ENCODE measurements at regions not wholly inside any gene's neighbourhood (a gene's known extent, or its start where the extent isn't known, plus 50 kb on each side); places are given as distances from the start of the nearest gene placed in this dataset.

GRCh38 chr5:84614906-84615305 is 230.2 kb upstream of the EDIL3 start:
- Histone ChIP-seq H2AFZ (ENCODE audit: insufficient read depth, low read length, poor library complexity) (no peak overlapping the region), H3K36me3 (ENCODE audit: control insufficient read depth in 1 of 2, insufficient read depth in 2 of 2, low read length in 2 of 2) (no peaks in the 10 kb centered on the region), H3K4me3 (ENCODE audit: low read depth, low read length) (no peak overlapping the region), H3K23ac (ENCODE audit: low read length) (no peak overlapping the region), H3K79me1 (ENCODE audit: low read length) (no peaks in the 10 kb centered on the region), H3K4ac (ENCODE audit: low read depth, low read length) (no peak overlapping the region), H2BK120ac (ENCODE audit: insufficient read depth, low read length, poor library complexity) (no peak overlapping the region), H3K27me3 (ENCODE audit: insufficient read depth, low read length) (no peaks in the 10 kb centered on the region), H3K18ac (ENCODE audit: low read length) (no peak overlapping the region), H3K9ac (ENCODE audit: low read length) (no peak overlapping the region), H2BK5ac (ENCODE audit: low read depth, low read length, poor library complexity) (no peak overlapping the region), H3K4me1 (ENCODE audit: control insufficient read depth in 1 of 2, insufficient read depth in 2 of 2, low read length in 2 of 2) (no peaks in the 10 kb centered on the region), H3K14ac (ENCODE audit: low read length) (no peak overlapping the region), H2AK5ac (ENCODE audit: low read length) (no peak overlapping the region), H3K79me2 (ENCODE audit: control insufficient read depth, insufficient read depth, low read length, poor library complexity) (no peaks in the 10 kb centered on the region), H3K4me2 (ENCODE audit: low read length) (no peak overlapping the region), H4K12ac (ENCODE audit: low read depth, low read length) (no peak overlapping the region), H3K27ac (ENCODE audit: low read depth, low read length) (no peak overlapping the region), H4K8ac (ENCODE audit: low read depth, low read length) (no peak overlapping the region), H3K9me3 (ENCODE audit: insufficient read depth, low read depth, low read length) (no peaks in the 10 kb centered on the region), H2BK12ac (ENCODE audit: low read length) (no peak overlapping the region), H4K91ac (ENCODE audit: low read depth, low read length) (no peak overlapping the region)
- WGBS (ENCODE audit: extremely low coverage, insufficient coverage, insufficient read length) = no CpG with 5 or more reads among the region's 3 CpGs
- DNase-seq = no peak

- no peak overlapping the region for H3K4ac ChIP-seq (ENCODE audit: low read depth, low read length)
- no peak overlapping the region for H3K23ac ChIP-seq (ENCODE audit: low read length)
- H4K91ac ChIP-seq (ENCODE audit: low read depth, low read length) = no peak overlapping the region
- H3K27me3 ChIP-seq (ENCODE audit: insufficient read depth, low read length) = no peaks in the 10 kb centered on the region
- H2BK12ac ChIP-seq (ENCODE audit: low read length) = no peak overlapping the region
- no peak overlapping the region for H4K12ac ChIP-seq (ENCODE audit: low read depth, low read length)
- H4K8ac ChIP-seq (ENCODE audit: low read depth, low read length) = no peak overlapping the region
- no peak overlapping the region for H3K4me3 ChIP-seq (ENCODE audit: low read depth, low read length)
- no peak overlapping the region for H2AK5ac ChIP-seq (ENCODE audit: low read length)
- no peak overlapping the region for H2AFZ ChIP-seq (ENCODE audit: insufficient read depth, low read length, poor library complexity)
- DNase-seq = no peak
- H3K36me3 ChIP-seq (ENCODE audit: control insufficient read depth in 1 of 2, insufficient read depth in 2 of 2, low read length in 2 of 2) = no peaks in the 10 kb centered on the region
- no peak overlapping the region for H2BK120ac ChIP-seq (ENCODE audit: insufficient read depth, low read length, poor library complexity)
- H3K27ac ChIP-seq (ENCODE audit: low read depth, low read length) = no peak overlapping the region
- no peaks in the 10 kb centered on the region for H3K9me3 ChIP-seq (ENCODE audit: insufficient read depth, low read depth, low read length)
- H3K14ac ChIP-seq (ENCODE audit: low read length) = no peak overlapping the region
- H3K9ac ChIP-seq (ENCODE audit: low read length) = no peak overlapping the region
- no peak overlapping the region for H2BK5ac ChIP-seq (ENCODE audit: low read depth, low read length, poor library complexity)
- H3K4me1 ChIP-seq (ENCODE audit: control insufficient read depth in 1 of 2, insufficient read depth in 2 of 2, low read length in 2 of 2) = no peaks in the 10 kb centered on the region
- H3K79me1 ChIP-seq (ENCODE audit: low read length) = no peaks in the 10 kb centered on the region
- H3K79me2 ChIP-seq (ENCODE audit: control insufficient read depth, insufficient read depth, low read length, poor library complexity) = no peaks in the 10 kb centered on the region
- H3K4me2 ChIP-seq (ENCODE audit: low read length) = no peak overlapping the region
- WGBS (ENCODE audit: extremely low coverage, insufficient coverage, insufficient read length) = no CpG with 5 or more reads among the region's 5 CpGs
- H3K18ac ChIP-seq (ENCODE audit: low read length) = no peak overlapping the region
Observed at GRCh38 chr5:84606784-84607183, 222.1 kb upstream of the EDIL3 start.

GRCh38 chr5:84605241-84605640 is 220.6 kb upstream of the EDIL3 start:
- Histone ChIP-seq H3K79me2 (ENCODE audit: control insufficient read depth, insufficient read depth, low read length, poor library complexity) (no peaks in the 10 kb centered on the region), H3K4me2 (ENCODE audit: low read length) (no peak overlapping the region), H3K4me3 (ENCODE audit: low read depth, low read length) (no peak overlapping the region), H2BK5ac (ENCODE audit: low read depth, low read length, poor library complexity) (no peak overlapping the region), H3K27ac (ENCODE audit: low read depth, low read length) (no peak overlapping the region), H3K9ac (ENCODE audit: low read length) (no peak overlapping the region), H4K8ac (ENCODE audit: low read depth, low read length) (no peak overlapping the region), H3K18ac (ENCODE audit: low read length) (no peak overlapping the region), H4K91ac (ENCODE audit: low read depth, low read length) (no peak overlapping the region), H3K4me1 (ENCODE audit: control insufficient read depth in 1 of 2, insufficient read depth in 2 of 2, low read length in 2 of 2) (no peaks in the 10 kb centered on the region), H3K36me3 (ENCODE audit: control insufficient read depth in 1 of 2, insufficient read depth in 2 of 2, low read length in 2 of 2) (no peaks in the 10 kb centered on the region), H3K4ac (ENCODE audit: low read depth, low read length) (no peak overlapping the region), H2BK120ac (ENCODE audit: insufficient read depth, low read length, poor library complexity) (no peak overlapping the region), H3K23ac (ENCODE audit: low read length) (no peak overlapping the region), H2BK12ac (ENCODE audit: low read length) (no peak overlapping the region), H2AK5ac (ENCODE audit: low read length) (no peak overlapping the region), H3K79me1 (ENCODE audit: low read length) (no peaks in the 10 kb centered on the region), H3K27me3 (ENCODE audit: insufficient read depth, low read length) (no peaks in the 10 kb centered on the region), H2AFZ (ENCODE audit: insufficient read depth, low read length, poor library complexity) (no peak overlapping the region), H3K14ac (ENCODE audit: low read length) (no peak overlapping the region), H3K9me3 (ENCODE audit: insufficient read depth, low read depth, low read length) (no peaks in the 10 kb centered on the region), H4K12ac (ENCODE audit: low read depth, low read length) (no peak overlapping the region)
- DNase-seq = peak in 1 of 2 donors; percentile 2
- no CpG with 5 or more reads among the region's 3 CpGs for WGBS (ENCODE audit: extremely low coverage, insufficient coverage, insufficient read length)

- no peak overlapping the region for H3K14ac ChIP-seq (ENCODE audit: low read length)
- no peak overlapping the region for H4K8ac ChIP-seq (ENCODE audit: low read depth, low read length)
- H3K36me3 ChIP-seq (ENCODE audit: control insufficient read depth in 1 of 2, insufficient read depth in 2 of 2, low read length in 2 of 2) = no peaks in the 10 kb centered on the region
- no peak overlapping the region for H2AK5ac ChIP-seq (ENCODE audit: low read length)
- H3K23ac ChIP-seq (ENCODE audit: low read length) = no peak overlapping the region
- H4K12ac ChIP-seq (ENCODE audit: low read depth, low read length) = no peak overlapping the region
- no peaks in the 10 kb centered on the region for H3K79me2 ChIP-seq (ENCODE audit: control insufficient read depth, insufficient read depth, low read length, poor library complexity)
- H3K4me2 ChIP-seq (ENCODE audit: low read length) = no peak overlapping the region
- H4K91ac ChIP-seq (ENCODE audit: low read depth, low read length) = no peak overlapping the region
- no peak overlapping the region for H3K27ac ChIP-seq (ENCODE audit: low read depth, low read length)
- no peak overlapping the region for H3K9ac ChIP-seq (ENCODE audit: low read length)
- H2BK120ac ChIP-seq (ENCODE audit: insufficient read depth, low read length, poor library complexity) = no peak overlapping the region
- no peaks in the 10 kb centered on the region for H3K27me3 ChIP-seq (ENCODE audit: insufficient read depth, low read length)
- no peak for DNase-seq
- H3K4me1 ChIP-seq (ENCODE audit: control insufficient read depth in 1 of 2, insufficient read depth in 2 of 2, low read length in 2 of 2) = no peaks in the 10 kb centered on the region
- no peak overlapping the region for H3K4me3 ChIP-seq (ENCODE audit: low read depth, low read length)
- no peak overlapping the region for H3K18ac ChIP-seq (ENCODE audit: low read length)
- no CpG with 5 or more reads among the region's 3 CpGs for WGBS (ENCODE audit: extremely low coverage, insufficient coverage, insufficient read length)
- H3K9me3 ChIP-seq (ENCODE audit: insufficient read depth, low read depth, low read length) = no peaks in the 10 kb centered on the region
- no peak overlapping the region for H2BK5ac ChIP-seq (ENCODE audit: low read depth, low read length, poor library complexity)
- no peak overlapping the region for H3K4ac ChIP-seq (ENCODE audit: low read depth, low read length)
- no peaks in the 10 kb centered on the region for H3K79me1 ChIP-seq (ENCODE audit: low read length)
- H2AFZ ChIP-seq (ENCODE audit: insufficient read depth, low read length, poor library complexity) = no peak overlapping the region
- no peak overlapping the region for H2BK12ac ChIP-seq (ENCODE audit: low read length)
Observed at GRCh38 chr5:84603568-84604185, 219.0 kb upstream of the EDIL3 start.

Measured in trophoblast cell (in vitro differentiated cells and primary cell).